ENCODE measurements at regions not wholly inside any gene's neighbourhood (a gene's known extent, or its start where the extent isn't known, plus 50 kb on each side); places are given as distances from the start of the nearest gene placed in this dataset.

GRCh38 chr13:69461397-69461796 lies 646.2 kb upstream of the ATXN8OS start:
- intact Hi-C loops (cut with micrococcal nuclease), result no loop called here
- no peak for DNase-seq
- no peak for ATAC-seq

GRCh38 chr13:69459346-69459745 lies 648.3 kb upstream of the ATXN8OS start:
- DNase-seq (no peak), ATAC-seq (no peak)
- intact Hi-C loops (cut with micrococcal nuclease), result no loop called here

- ATAC-seq, result no peak
- intact Hi-C loops (cut with micrococcal nuclease), result no loop called here
- DNase-seq, result no peak
Measured at GRCh38 chr13:69458013-69458412, 649.6 kb upstream of the ATXN8OS start.

GRCh38 chr13:69450245-69450644 lies 657.4 kb upstream of the ATXN8OS start:
- ATAC-seq (no peak), DNase-seq (no peak)
- intact Hi-C loops (cut with micrococcal nuclease), result no loop called here

- intact Hi-C loops (cut with micrococcal nuclease), result no loop called here
- DNase-seq, result no peak
- no peak for ATAC-seq
Measured at GRCh38 chr13:69425235-69425634, 682.4 kb upstream of the ATXN8OS start.

- no peak for ATAC-seq
- DNase-seq, result no peak
- intact Hi-C loops (cut with micrococcal nuclease), result no loop called here
Measured at GRCh38 chr13:69423844-69424243, 683.8 kb upstream of the ATXN8OS start.

GRCh38 chr13:69418319-69418718 lies 689.3 kb upstream of the ATXN8OS start:
- ATAC-seq (no peak), DNase-seq (no peak)
- intact Hi-C loops (cut with micrococcal nuclease), result no loop called here

- no peak for ATAC-seq
Measured at GRCh38 chr13:69410761-69411160, 696.9 kb upstream of the ATXN8OS start.

GRCh38 chr13:69391756-69392155 lies 715.9 kb upstream of the ATXN8OS start:
- DNase-seq (no peak), ATAC-seq (no peak)
- intact Hi-C loops (cut with micrococcal nuclease), result no loop called here

More at GRCh38 chr13:69410761-69411160, 696.9 kb upstream of the ATXN8OS start:
- intact Hi-C loops (cut with micrococcal nuclease), result no loop called here
- DNase-seq, result no peak

GRCh38 chr13:69389899-69390298 lies 717.7 kb upstream of the ATXN8OS start:
- no peak for DNase-seq
- ATAC-seq, result no peak
- intact Hi-C loops (cut with micrococcal nuclease), result no loop called here

GRCh38 chr13:69373747-69374425 lies 733.7 kb upstream of the ATXN8OS start:
- intact Hi-C loops (cut with micrococcal nuclease), result no loop called here
- DNase-seq (no peak), ATAC-seq (no peak)

- DNase-seq, result no peak
- ATAC-seq, result no peak
- intact Hi-C loops (cut with micrococcal nuclease), result no loop called here
Measured at GRCh38 chr13:69363360-69363759, 744.3 kb upstream of the ATXN8OS start.

- DNase-seq (no peak), ATAC-seq (no peak)
- intact Hi-C loops (cut with micrococcal nuclease), result no loop called here
Measured at GRCh38 chr13:69331245-69331644, 776.4 kb upstream of the ATXN8OS start.

- intact Hi-C loops (cut with micrococcal nuclease), result no loop called here
- ATAC-seq (no peak), DNase-seq (no peak)
Measured at GRCh38 chr13:69324090-69324886, 783.3 kb upstream of the ATXN8OS start.

- intact Hi-C loops (cut with micrococcal nuclease), result no loop called here
- DNase-seq (no peak), ATAC-seq (no peak)
Measured at GRCh38 chr13:69319656-69320055, 788.0 kb upstream of the ATXN8OS start.

GRCh38 chr13:69315039-69315438 lies 792.6 kb upstream of the ATXN8OS start:
- ATAC-seq (no peak), DNase-seq (no peak)
- intact Hi-C loops (cut with micrococcal nuclease), result no loop called here

- ATAC-seq (no peak), DNase-seq (no peak)
- intact Hi-C loops (cut with micrococcal nuclease), result no loop called here
Measured at GRCh38 chr13:69306766-69307165, 800.9 kb upstream of the ATXN8OS start.

- ATAC-seq (no peak), DNase-seq (no peak)
- intact Hi-C loops (cut with micrococcal nuclease), result no loop called here
Measured at GRCh38 chr13:69300131-69300530, 807.5 kb upstream of the ATXN8OS start.

- DNase-seq, result no peak
- intact Hi-C loops (cut with micrococcal nuclease), result no loop called here
- ATAC-seq, result no peak
Measured at GRCh38 chr13:69296130-69296529, 811.5 kb upstream of the ATXN8OS start.

- intact Hi-C loops (cut with micrococcal nuclease), result no loop called here
- ATAC-seq, result no peak
- no peak for DNase-seq
Measured at GRCh38 chr13:69292789-69293425, 814.7 kb upstream of the ATXN8OS start.

Data from left ventricle myocardium superior (tissue), 1 donor.